Natural killer cell (primary cell): ENCODE measurements at regions not wholly inside any gene's neighbourhood (a gene's known extent, or its start where the extent isn't known, plus 50 kb on each side); places are given as distances from the start of the nearest gene placed in this dataset.

Experiments
- ATAC-seq, 3 donors: fragments of 150-1000 bp in 2 of 3; fragments of 200-7000 bp in 1 of 3; cut with Tn5 transposase; 1 replicate in 1 of 3; 2 replicates in 2 of 3; pipeline ENCODE4 v1.10.0; 2021; ENCODE audit warnings: mild to moderate bottlenecking in 2 of 3, moderate library complexity in 2 of 3
- DNase-seq, 2 donors: peaks; one replicate each; pipeline versions ENCODE4 v3.0.0 to v3.0.0-alpha.2; 2013 to 2021; ENCODE audit warnings: mixed read lengths in 1 of 2
- H3K27ac ChIP-seq: one replicate; pipeline ENCODE4 v1.5.1; 2013; ENCODE audit warnings: mild to moderate bottlenecking, low read length
- H3K27me3 ChIP-seq: one replicate; pipeline ENCODE4 v1.6.1; 2013; ENCODE audit warnings: low read length; ENCODE audit not compliant: control insufficient read depth, insufficient read depth
- H3K36me3 ChIP-seq: one replicate; pipeline ENCODE4 v1.6.1; 2013; ENCODE audit warnings: low read length; ENCODE audit not compliant: control insufficient read depth, insufficient read depth
- H3K4me1 ChIP-seq: one replicate; pipeline ENCODE4 v1.6.1; 2013; ENCODE audit warnings: low read length; ENCODE audit not compliant: control insufficient read depth, insufficient read depth
- H3K4me3 ChIP-seq: one replicate; pipeline ENCODE4 v1.5.1; 2013; ENCODE audit warnings: low read length
- H3K9me3 ChIP-seq: one replicate; pipeline ENCODE4 v1.6.1; 2013; ENCODE audit warnings: low read length; ENCODE audit not compliant: control insufficient read depth, insufficient read depth
- H3K27ac Mint-ChIP-seq, 2 donors: one replicate each; pipeline ENCODE4 v1.8.0; 2022; ENCODE audit warnings: mild to moderate bottlenecking in 2 of 2, mixed read lengths in 2 of 2, moderate library complexity in 1 of 2
- H3K27me3 Mint-ChIP-seq, 2 donors: one replicate each; pipeline ENCODE4 v1.8.0; 2022; ENCODE audit warnings: low read depth in 2 of 2, mixed read lengths in 2 of 2
- H3K36me3 Mint-ChIP-seq: one replicate; pipeline ENCODE4 v1.8.0; 2022; ENCODE audit warnings: mixed read lengths
- H3K4me1 Mint-ChIP-seq, 2 donors: one replicate each; pipeline ENCODE4 v1.8.0; 2022; ENCODE audit warnings: mixed read lengths in 2 of 2
- H3K4me3 Mint-ChIP-seq: one replicate; pipeline ENCODE4 v1.8.0; 2022; ENCODE audit warnings: mild to moderate bottlenecking, moderate library complexity, mixed read lengths
- H3K9me3 Mint-ChIP-seq, 2 donors: one replicate each; pipeline ENCODE4 v1.8.0; 2022; ENCODE audit warnings: mixed read lengths in 2 of 2
- WGBS: methylation state at CpG from one replicate; pipeline ENCODE4 v1.1.7; 2013; ENCODE audit warnings: missing lambda C conversion rate; ENCODE audit not compliant: insufficient coverage; 5-methylcytosine and 5-hydroxymethylcytosine counted together
- intact Hi-C: fragments of 100-400 bp; cut with micrococcal nuclease; formaldehyde crosslinking; loops from one replicate; pipeline ENCODE4 v1.14.2; 2022
- TF ChIP-seq, protein P1 (sequence below): fragments of 200-600 bp; IDR thresholded peaks from one replicate; pipeline ENCODE4 v1.8.0; 2022; ENCODE audit warnings: antibody characterized with exemption

- H3K9me3 ChIP-seq = peaks cover 13% of the 10 kb centered on the region
- DNase-seq = no peak
- H3K27me3 ChIP-seq = no peaks in the 10 kb centered on the region
- no peak overlapping the region for H3K4me3 ChIP-seq
- H3K4me3 Mint-ChIP-seq = no peak overlapping the region
- no peaks in the 10 kb centered on the region for H3K36me3 ChIP-seq
- no peaks in the 10 kb centered on the region for H3K4me1 Mint-ChIP-seq
- H3K9me3 Mint-ChIP-seq = peaks cover 11 to 13% of the 10 kb centered on the region in 2 donors
- H3K27me3 Mint-ChIP-seq = no peaks in the 10 kb centered on the region
- intact Hi-C loops = no loop called here
- TF ChIP-seq, protein P1, sequence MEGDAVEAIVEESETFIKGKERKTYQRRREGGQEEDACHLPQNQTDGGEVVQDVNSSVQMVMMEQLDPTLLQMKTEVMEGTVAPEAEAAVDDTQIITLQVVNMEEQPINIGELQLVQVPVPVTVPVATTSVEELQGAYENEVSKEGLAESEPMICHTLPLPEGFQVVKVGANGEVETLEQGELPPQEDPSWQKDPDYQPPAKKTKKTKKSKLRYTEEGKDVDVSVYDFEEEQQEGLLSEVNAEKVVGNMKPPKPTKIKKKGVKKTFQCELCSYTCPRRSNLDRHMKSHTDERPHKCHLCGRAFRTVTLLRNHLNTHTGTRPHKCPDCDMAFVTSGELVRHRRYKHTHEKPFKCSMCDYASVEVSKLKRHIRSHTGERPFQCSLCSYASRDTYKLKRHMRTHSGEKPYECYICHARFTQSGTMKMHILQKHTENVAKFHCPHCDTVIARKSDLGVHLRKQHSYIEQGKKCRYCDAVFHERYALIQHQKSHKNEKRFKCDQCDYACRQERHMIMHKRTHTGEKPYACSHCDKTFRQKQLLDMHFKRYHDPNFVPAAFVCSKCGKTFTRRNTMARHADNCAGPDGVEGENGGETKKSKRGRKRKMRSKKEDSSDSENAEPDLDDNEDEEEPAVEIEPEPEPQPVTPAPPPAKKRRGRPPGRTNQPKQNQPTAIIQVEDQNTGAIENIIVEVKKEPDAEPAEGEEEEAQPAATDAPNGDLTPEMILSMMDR = no peak
- H3K27ac ChIP-seq = no peak overlapping the region
- 82% methylated on average over 2 of the region's 2 CpGs for WGBS
- H3K4me1 ChIP-seq = no peaks in the 10 kb centered on the region
- no peak for ATAC-seq
- H3K36me3 Mint-ChIP-seq = no peaks in the 10 kb centered on the region
- H3K27ac Mint-ChIP-seq = no peak overlapping the region
Measured at GRCh38 chr2:56676966-56677365, 493.2 kb downstream of the CCDC85A start.

- Mint-ChIP-seq H3K4me3 (no peak overlapping the region), H3K27ac (no peak overlapping the region), H3K27me3 (no peaks in the 10 kb centered on the region), H3K36me3 (no peaks in the 10 kb centered on the region), H3K9me3 (peaks cover 11 to 15% of the 10 kb centered on the region in 2 donors), H3K4me1 (no peaks in the 10 kb centered on the region)
- WGBS = 66% methylated on average over 3 of the region's 3 CpGs
- intact Hi-C loops = no loop called here
- H3K4me3 ChIP-seq = no peak overlapping the region
- H3K36me3 ChIP-seq = no peaks in the 10 kb centered on the region
- DNase-seq = no peak
- ATAC-seq = no peak
- TF ChIP-seq, protein P1 = no peak
- no peak overlapping the region for H3K27ac ChIP-seq
- H3K27me3 ChIP-seq = no peaks in the 10 kb centered on the region
- H3K9me3 ChIP-seq = no peaks in the 10 kb centered on the region
- no peaks in the 10 kb centered on the region for H3K4me1 ChIP-seq
Measured at GRCh38 chr2:56680971-56681631, 497.3 kb downstream of the CCDC85A start.

DNA sequence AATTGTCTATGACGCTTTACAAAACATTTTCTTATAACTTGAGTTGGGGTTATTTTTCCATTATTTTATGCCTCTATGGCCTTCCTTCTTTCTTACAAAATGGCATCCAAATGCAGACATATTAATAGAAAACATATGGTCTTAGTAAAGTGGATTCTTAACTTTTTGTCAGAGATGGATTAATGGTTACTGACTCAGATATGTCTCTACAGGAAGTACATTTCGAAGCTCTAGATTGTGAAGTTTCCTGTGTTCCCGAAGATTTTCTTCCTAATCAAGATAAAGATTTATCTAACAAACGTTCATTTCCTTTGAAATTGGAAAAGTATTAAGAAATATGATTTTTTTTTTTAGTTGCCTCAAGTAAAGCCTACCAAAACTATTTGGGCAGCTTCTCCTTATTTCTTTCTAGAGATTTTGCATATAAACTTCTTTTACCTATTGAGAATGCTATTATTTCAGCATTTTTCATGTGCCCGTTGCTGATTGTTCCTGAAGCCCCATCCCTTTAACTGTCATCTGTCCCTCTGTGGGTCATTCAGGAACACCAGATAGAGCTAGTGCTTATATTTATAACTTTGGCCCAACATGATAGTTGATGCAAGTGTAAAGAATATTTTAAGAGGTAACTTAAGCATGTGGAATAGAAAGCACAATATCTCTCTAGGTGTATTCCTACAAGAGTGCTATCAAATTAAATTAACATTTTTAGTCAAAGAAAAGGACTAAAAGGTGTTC lies 498.0 kb downstream of the CCDC85A start:
- Mint-ChIP-seq H3K4me1 (no peaks in the 10 kb centered on the region), H3K27me3 (no peaks in the 10 kb centered on the region), H3K27ac (no peak overlapping the region), H3K9me3 (peaks cover 11 to 15% of the 10 kb centered on the region in 2 donors), H3K4me3 (no peak overlapping the region), H3K36me3 (no peaks in the 10 kb centered on the region)
- no peaks in the 10 kb centered on the region for H3K9me3 ChIP-seq
- no peak overlapping the region for H3K27ac ChIP-seq
- intact Hi-C loops = no loop called here
- 55% methylated on average over 1 of the region's 5 CpGs for WGBS
- no peaks in the 10 kb centered on the region for H3K4me1 ChIP-seq
- H3K27me3 ChIP-seq = no peaks in the 10 kb centered on the region
- no peak for ATAC-seq
- no peaks in the 10 kb centered on the region for H3K36me3 ChIP-seq
- TF ChIP-seq, protein P1 = no peak
- no peak overlapping the region for H3K4me3 ChIP-seq
- DNase-seq = no peak
